Activated gamma-delta T cell treated with anti-CD3 and anti-CD28 coated beads, Interleukin-2, amount 50 U/mL, for 16 hours (primary cell): ENCODE measurements at regions not wholly inside any gene's neighbourhood (a gene's known extent, or its start where the extent isn't known, plus 50 kb on each side); places are given as distances from the start of the nearest gene placed in this dataset.
"Not testable (repeated sequence)": the region's sequence is repeated elsewhere in the genome, so short reads cannot be mapped to it uniquely, and the experiment has no call there.

Experiments used
- DNase-seq: peaks from one replicate; pipeline ENCODE4 v3.0.0-alpha.2; 2020; ENCODE audit warnings: low read depth

DNA sequence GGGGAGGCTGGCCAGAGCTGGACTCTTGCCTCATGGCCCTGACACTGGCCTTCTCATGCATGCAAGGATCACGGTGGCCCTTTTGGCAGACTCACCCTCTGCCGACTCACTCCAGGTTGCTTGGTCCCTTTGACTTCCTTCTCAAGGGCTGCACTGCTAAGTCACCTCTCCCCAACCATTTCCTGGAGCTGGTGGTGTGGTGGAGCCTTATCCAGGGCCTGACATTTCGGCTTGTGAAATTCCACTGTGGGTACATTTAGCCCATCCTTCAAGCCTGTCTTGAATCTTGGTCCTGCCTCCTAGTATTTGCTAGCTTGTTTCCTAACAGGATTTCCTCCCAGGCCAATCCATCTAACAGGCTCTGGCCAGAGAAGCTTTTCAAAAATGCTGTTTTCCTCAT is 52.6 kb upstream of the JUN start:
- DNase-seq: no peak

DNA sequence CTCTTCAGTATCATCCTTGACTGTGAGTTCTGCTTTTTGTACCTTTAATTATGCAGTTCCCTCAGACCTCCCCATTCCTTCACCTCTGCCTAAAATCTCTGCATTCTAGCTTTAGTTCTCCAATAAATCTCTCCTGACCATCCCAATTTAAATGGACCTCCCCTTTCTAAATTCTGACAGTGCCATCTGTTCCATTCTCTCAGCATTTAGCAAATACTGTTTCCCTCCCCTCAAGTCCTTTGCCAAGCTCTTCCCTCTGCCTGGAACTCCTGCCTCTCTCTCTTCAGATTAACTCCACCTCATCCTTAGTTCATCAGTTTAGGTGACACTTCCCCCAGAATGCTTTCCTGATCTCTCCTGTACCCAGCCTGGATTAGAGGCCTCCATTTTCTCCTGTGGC is 54.0 kb upstream of the JUN start:
- DNase-seq: no peak

DNA sequence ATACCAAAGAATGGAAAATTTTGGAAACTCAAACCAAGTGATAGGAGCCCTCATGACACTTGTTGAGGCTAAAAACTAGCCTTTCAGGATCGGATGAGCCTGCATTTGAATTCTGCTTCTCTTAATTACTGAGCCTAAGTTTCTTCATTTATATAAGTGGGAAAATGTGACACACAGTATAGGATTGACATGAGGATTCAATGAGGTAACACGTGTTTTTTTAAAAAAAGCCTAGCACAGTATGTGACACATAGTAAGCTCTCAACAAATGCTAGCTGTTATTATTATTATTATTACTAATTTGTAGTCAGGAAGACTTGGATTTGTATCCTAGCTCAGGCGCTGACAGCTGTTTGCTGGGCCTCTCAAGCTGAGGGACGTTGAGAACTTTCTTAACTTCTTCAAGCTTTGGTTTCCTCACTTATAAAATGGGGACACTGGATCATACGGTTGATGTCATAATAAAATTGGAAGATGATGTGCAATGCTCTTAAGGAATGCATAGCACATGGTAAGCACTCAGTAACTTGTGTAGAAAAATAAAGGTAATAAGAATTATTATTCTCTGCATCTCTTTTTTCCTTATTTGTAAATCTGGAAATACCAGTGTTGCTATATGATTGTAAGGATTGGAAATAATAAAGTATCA is 55.4 kb upstream of the JUN start:
- DNase-seq: no peak

DNA sequence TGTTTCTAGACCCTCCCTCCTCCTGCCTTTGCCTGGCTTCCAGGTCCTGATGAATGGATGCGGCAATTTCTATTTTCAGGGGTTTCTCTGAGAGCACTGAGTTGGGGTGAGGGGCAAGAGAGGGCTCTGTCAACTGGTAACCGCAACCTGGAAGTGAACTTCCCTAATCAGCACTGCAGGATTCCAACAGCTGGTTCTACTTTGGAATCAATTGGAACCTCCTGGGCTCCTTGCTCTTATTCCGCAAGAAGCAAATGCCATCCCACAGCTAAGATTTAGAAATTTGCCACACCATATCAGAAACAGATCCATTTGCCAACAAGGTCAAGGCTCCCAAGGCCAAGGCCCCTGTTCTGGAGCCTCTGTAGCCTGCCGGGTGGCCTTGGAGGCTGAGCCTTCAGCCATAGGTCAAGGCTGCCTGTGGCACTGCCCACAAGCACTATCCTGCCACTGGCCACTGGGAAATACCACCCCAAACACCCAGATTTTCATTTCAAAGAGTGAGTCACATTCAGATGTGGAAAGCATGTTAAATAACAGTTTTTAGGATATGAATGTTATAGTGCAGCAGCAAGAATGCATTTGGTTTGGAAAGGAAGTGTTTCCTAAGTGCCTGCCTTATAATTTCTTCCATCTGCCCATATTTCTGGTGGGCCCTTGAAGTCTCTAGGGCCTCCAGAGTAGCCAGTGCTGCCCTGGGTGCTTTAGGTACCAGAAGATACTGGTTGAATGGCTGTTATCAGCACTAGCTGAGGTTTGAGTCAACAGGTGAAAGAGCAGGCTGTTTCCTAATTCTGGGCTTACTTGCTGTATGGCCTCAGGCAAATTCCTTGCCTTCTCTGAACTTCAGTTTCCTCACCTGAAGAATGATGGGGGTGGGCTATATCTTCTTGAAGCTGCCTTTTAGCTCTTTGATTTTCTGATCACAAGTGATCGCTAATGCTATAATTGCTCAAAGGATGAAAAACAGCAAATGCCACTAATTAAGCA is 56.3 kb upstream of the JUN start:
- no peak for DNase-seq

DNA sequence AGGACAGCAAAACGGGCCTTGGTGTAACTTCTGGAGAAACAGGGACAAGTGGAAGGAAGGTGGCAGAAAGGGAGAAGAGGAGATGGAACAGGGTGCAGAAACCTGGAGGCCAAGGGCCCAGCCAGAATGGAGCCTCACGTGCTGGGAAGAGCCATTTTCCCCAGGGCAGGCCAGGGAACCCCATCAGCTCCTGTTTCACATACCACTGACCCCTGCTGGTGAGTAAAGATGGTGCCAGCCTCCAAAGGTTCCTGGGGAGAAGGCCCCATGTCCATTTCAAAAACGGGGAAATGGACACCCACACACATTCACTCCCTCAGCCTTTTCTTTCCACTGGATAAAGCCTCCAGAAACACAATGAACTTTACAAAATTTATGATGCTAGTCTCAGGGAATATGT is 57.6 kb upstream of the JUN start:
- no peak for DNase-seq

DNA sequence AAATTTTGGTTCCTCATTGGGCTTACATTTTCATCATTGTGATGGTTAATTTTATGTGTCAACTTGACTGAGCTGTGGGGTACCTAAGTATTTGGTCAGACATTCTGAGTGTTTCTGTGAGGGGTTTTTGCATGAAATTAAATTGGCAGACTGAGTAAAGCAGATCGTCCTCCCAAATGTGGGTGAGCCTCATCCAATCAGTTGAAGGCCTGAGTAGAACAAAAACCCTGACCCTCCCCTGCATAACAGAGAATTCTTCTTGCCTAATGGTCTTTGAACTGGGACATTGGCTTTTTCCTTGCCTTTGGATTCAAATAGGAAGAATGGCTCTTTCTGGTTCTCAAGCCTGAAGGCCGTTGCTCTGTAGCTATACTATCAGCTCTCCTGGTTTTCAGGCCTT is 59.1 kb upstream of the JUN start:
- DNase-seq: no peak

DNA sequence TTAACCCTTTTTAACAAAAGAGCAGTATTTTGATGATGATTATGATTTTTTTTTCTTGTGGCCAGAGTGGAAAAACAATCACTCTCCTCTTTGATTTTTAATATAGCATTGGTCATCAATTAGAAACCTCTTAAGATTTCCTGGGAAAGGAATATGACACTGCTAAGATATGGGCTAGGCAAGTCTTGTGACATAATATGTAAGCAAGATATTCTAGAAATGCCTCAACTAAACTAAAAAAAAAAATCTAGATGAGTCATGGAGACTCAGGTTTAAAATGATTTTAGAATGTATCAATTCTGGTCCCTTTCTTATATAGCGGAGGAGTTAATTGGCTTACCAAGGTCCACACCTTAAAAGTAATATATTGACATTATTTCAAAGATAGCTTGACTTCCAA is 60.3 kb upstream of the JUN start:
- no peak for DNase-seq

DNA sequence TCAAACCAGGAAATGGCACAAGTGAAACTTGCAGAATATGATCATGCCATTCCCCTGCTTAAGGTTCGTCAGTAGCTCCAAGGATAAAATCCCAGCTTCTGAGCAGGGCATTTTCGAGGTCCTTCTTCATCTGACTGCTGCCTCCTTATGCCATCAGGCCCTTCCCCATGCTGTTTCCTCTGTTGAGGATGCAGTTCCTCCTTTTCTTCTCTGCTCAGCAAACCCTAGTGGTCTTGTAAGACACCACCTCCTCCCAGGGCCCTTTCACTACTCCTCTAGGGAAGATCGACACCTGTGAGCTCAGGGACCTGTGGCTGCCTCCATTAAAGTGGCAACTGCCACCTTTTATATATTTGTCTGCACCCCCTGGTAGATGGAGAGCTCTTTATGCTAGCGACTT is 62.1 kb upstream of the JUN start:
- no peak for DNase-seq

DNA sequence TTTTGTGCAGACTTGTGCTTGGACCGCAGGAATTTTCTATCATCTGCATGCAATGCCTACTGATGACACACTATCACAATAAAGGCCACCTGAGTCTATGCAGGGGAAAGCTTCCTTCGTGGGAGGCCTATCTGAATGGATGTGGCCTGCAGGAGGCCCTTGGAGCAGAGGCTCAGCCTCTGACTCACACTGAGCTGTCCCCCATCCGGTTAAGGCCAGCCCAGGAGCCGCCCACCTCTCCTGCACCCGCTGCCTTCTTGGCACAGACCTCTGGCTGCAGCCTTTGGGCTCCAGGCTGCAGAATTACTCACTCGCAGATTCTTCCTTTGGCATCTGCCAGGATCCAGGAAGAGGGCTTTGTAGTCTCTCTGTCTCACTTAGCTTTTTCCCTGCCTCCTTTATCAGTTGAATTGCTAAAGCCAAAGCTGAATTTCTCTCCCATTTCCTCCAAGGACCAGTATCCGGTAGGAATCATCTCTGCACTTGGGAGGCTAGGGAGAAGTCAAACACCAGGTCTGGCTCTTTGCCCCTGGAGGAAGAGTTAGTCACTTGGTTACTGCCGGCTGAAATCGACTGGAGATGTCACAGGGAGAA is 65.1 kb upstream of the JUN start:
- no peak for DNase-seq

DNA sequence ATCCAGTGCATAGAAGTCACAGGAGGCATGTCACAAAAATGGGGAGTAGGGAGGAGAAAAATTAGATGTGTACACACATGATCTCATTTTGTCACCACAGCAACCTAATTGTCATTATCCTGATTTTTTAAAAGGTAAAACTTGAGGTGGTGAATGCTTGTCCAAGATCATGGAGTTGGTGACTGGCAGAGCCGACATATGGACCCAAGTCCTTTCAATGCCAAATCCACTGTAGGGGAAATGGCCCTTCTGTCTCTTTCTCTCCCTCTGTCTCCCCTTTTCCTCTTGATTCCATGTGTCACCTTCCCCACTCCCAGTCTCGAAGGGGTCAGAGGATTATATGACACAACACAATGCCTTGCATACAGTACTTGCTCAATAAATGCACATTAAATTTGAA is 65.7 kb upstream of the JUN start:
- DNase-seq: no peak

DNA sequence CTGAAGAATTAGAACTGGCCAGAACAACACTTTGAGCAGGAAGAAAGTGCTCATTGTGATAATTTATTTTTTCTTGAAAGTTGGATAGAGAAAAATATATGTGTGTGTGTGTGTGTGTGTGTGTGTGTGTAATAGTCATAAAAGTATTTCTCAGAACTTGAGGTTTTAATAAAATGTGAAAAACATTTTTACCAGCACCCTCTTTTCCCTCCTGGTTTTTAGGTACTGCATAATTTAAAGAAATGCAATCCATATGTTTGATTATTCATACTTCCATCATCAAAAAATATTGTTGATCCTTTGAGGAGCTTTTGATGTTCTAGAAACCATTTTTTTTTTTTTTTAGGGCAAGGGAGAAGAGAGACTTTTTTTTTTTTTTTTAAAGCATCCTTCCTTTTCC is 66.8 kb upstream of the JUN start:
- DNase-seq: no peak

DNA sequence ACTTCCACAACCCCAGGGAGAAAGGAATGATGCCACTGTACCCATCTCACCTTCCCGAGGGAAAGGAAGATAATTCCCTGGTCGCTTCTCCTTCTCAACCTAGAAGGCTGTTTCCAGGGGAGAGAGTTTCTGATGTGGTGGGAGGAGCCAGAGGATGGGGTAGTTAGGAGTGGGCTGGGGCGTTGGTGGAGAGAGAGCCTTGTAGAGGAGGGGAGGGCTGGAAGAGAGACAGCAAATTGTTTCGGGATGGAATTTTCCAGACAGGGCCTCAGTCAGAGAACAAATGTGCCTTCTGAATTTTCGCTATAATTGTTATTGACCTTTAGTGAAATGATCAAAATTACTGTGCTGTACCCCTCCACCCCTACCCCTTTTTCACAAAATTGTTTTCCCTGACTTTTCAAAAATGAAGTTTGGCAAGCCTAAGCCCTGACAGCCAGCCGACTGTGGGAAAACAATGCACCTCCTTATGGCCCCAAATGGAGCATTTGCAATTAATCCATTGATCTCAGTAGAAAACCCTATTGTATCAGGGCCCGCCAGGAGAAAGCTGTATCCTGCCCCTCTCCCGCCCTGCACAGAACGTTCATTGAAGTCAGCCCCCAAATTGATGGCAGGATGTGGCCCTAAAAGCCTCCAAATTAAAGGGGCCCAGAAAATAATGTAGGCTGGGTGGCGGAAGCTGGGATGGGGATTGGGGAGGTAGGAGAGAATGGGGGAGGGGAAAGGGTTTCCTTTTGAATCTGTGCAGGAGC is 69.1 kb upstream of the JUN start:
- no peak for DNase-seq

DNA sequence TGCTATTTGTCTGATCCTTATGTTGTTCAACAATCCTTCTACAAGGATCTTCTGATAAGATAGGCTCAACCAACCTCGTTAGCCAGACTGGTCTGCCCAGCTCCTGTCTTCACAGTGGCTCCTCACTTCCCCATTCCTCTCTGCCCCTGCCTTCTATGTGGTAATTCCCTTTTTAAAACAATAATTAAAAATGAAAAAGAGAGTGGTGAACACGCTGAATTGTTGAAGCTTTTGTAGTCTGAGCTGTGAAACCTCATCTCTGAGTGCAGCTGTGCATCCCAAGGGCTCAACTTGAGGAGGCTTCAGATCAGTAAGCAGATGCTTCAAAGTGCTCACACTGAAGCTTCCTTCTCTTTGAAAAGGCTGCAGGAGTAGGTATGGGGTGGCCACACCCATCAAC is 70.7 kb upstream of the JUN start:
- no peak for DNase-seq

DNA sequence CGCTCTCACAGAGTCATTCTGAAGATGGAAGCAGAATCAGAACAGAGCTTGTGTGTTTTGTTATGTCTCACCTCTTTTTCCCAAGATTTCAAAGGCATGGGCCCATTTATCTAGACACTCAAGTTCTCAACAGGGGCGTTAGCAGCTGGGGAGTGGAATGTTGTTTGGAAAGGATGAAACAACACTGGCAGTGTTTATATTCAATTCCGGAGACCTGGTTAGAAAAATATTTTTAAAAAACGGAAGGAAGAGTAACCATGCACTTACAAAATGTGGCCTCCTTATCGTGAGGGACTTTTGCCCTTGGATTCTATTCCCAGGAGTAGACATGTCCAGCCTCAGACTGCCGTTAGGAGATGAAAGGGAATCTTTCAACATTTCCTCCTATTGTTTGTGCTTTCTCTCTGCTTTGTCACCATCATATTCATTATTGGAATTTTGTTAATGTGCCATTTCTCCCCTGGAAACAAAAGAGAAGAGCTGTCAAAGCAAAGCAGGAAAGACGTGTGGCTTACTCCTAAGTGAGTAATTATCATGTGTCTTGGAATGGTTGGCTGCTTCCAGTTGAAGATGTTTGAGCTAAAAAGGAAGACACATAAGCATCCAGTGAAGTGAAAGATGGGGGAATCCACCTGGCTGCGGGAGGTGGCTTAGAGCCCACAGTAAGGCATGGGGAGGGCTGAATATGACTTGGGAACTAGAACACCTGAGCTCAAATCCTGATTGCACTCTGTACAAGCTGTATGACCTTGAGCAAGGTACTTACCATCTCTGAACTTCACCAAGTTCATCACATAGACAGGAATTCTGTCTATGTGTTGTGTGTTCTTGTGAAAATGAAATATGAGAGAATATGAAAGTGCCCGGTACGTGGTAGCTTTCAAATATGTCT is 71.7 kb upstream of the JUN start:
- DNase-seq: no peak

DNA sequence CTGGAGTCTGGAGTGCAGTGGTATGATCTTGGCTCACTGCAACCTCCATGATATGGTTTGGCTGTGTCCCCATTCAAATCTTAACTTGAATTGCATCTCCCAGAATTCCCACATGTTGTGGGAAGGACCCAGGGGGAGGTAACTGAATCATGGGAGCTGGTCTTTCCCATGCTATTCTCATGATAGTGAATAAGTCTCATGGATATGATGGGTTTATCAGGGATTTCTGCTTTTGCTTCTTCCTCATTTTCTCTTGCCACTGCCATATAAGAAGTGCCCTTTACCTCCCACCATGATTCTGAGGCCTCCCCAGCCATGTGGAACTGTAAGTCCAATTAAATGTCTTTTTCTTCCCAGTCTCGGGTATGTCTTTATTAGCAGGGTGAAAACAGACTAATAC is 72.4 kb upstream of the JUN start:
- not testable (repeated sequence) for DNase-seq

DNA sequence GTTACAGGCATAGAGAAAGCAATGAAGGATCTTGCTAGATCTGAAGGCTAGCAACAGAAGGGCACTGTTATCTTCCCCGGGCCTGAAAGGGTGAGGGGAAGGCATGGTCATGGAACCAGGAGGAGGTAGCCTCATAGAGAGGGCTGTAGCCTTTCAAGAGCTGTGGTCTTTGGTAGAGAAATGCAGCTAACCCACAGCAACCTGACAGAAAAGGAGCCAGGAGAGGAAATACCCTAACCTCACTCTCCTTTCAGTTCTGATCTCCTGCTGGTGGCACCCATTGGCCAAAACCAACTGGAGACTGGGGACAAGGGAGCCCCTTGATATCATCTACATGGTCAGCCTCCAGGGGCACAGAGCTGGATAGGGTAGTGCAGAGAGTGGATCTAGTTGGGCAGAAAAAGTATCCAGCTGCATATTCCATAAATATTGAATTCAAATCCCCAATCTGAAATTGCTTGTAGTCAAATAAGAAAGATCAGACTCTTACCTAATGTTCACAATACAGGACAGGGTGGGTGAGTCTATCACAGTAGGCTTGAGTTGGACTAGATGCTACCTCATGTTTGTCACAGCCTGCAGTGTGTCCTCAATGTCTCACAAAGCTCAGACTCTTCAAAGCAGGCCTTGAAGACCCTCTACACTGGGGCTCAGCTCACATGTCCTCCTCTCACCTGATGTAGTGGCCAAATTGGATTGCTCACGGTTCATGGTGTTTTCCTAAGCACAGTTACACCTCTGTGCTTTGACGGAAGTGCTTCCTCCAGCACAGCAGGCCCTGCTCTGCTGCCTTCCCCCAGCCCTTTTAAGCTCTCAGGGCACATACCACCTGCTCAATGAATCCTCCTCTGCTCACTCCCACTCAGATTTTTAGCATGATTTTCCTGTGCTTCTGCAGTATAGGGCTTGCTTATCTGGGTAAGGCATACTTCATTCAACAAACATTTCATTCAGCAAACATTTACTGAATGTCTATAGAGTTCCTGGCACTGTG is 74.1 kb upstream of the JUN start:
- no peak for DNase-seq

DNA sequence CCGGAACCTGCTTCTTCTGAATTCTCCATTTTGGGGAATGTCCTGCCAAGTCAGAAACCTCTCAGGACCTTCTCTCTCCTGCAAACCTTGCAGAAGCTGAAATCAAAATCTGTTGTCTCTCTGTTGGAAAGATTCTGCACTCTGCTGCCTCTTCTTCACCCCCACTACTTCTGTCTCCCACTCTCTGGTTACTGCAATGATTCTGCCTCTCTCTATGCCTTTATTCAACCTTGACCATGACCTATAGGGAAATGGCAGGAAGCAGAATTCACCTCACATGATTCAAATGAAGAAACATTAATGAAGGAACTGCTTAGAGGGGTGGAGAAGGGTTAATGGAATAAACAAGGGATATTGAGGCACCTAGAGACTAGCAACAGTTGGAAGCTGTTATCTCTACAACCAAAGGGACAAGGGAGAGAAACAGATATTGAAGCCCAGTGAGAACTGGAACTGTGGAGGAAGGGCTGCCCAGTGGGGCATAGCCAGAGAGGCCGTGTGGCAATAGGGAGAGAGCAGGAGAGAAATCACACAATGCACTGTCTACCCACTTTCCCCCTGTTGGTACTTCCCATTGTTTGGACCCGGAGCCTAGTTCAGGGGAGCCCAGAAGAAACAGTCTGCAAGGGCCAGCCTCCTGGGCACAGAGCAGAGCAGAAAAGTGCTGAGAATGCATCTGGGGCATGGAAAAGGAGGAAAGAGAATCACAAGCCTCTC is 76.1 kb upstream of the JUN start:
- no peak for DNase-seq

DNA sequence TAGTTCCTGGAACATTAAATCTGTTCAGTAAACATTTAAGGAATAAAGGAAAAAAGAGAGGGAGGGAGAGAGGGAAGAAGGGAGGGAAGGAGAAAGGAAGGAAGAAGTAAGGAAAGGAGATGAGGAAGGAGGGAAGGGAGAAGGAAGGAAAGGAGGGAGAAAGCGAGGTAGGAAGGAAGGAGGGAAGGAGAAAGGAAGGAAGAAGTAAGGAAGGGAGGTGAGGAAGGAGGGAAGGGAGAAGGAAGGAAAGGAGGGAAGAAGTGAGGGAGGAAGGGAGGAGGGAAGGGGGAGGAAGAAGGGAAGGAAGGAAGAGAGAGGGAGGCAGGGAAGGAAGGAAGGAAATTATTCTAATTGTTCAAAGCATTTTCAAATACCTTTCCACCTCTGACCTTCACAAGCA is 77.2 kb upstream of the JUN start:
- DNase-seq: no peak

DNA sequence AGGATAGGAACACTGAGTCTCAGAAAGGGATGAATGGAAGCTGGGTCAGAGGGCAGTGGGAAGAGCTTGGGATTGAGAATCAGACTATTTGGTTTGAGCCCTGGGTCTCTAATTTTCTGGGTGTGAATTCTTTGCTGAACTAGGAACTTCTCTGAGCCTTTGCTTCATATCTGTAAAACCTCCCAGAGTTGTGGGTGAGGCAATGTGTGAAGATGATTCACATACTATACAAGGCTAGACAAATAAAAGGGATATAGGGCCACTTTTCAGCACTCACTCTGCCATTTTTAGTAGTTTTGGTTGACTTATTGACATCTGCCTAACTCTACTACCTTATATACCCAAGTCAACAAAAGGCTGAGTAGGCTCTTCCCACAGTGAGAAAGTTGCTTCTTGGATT is 77.7 kb upstream of the JUN start:
- no peak for DNase-seq
